Ectodermal cell (in vitro differentiated cells): ENCODE measurements at regions not wholly inside any gene's neighbourhood (a gene's known extent, or its start where the extent isn't known, plus 50 kb on each side); places are given as distances from the start of the nearest gene placed in this dataset.

Source experiments
- H3K27ac ChIP-seq: 2 replicates; pipeline ENCODE4 v1.7.0; 2013; ENCODE audit warnings: mild to moderate bottlenecking, low read depth, low read length; ENCODE audit not compliant: insufficient read depth, poor library complexity, severe bottlenecking
- H3K27me3 ChIP-seq: 2 replicates; pipeline ENCODE4 v1.7.0; 2013; ENCODE audit warnings: mild to moderate bottlenecking, low read length; ENCODE audit not compliant: insufficient read depth, control insufficient read depth, poor library complexity, severe bottlenecking
- H3K36me3 ChIP-seq: one replicate; pipeline ENCODE4 v1.7.0; 2013; ENCODE audit warnings: low read length; ENCODE audit not compliant: control insufficient read depth, insufficient read depth
- H3K4me1 ChIP-seq: one replicate; pipeline ENCODE4 v1.7.0; 2013; ENCODE audit warnings: low read length; ENCODE audit not compliant: control insufficient read depth, insufficient read depth
- H3K4me3 ChIP-seq: 2 replicates; pipeline ENCODE4 v1.7.0; 2013; ENCODE audit warnings: low read depth, low read length, control low read depth; ENCODE audit not compliant: insufficient read depth
- H3K9me3 ChIP-seq: 2 replicates; pipeline ENCODE4 v1.7.0; 2013; ENCODE audit warnings: mild to moderate bottlenecking, low read length, moderate library complexity; ENCODE audit not compliant: control insufficient read depth
- WGBS, 2 experiments: methylation state at CpG; one replicate each; pipeline ENCODE4 v1.1.7; 2013; ENCODE audit warnings: missing lambda C conversion rate in 2 of 2; 5-methylcytosine and 5-hydroxymethylcytosine counted together

DNA sequence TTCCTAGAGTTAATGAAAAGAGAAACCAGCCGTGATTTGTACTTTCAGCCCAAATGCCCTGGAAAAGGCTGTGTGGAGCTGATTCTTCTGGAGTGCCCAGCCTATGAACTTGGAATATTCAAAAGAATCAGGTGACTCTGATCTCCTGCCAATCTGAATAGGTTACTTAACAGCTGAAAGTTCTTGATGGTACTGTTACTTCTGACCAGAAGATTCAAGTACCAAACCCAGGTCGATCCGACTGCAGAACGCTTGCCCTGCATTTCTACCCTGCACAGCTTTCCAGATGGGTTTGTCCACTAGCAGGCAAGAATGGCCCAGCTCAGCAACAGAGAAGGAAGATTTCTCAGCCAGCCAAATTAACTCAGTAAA is 430.4 kb downstream of the PID1 start:
- Histone ChIP-seq H3K4me3 (no peak overlapping the region), H3K27ac (no peak overlapping the region), H3K36me3 (no peaks in the 10 kb centered on the region), H3K4me1 (no peaks in the 10 kb centered on the region), H3K27me3 (no peaks in the 10 kb centered on the region), H3K9me3 (no peaks in the 10 kb centered on the region)
- WGBS, 2 experiments: 93 to 94% methylated on average over 4 of the region's 4 CpGs

DNA sequence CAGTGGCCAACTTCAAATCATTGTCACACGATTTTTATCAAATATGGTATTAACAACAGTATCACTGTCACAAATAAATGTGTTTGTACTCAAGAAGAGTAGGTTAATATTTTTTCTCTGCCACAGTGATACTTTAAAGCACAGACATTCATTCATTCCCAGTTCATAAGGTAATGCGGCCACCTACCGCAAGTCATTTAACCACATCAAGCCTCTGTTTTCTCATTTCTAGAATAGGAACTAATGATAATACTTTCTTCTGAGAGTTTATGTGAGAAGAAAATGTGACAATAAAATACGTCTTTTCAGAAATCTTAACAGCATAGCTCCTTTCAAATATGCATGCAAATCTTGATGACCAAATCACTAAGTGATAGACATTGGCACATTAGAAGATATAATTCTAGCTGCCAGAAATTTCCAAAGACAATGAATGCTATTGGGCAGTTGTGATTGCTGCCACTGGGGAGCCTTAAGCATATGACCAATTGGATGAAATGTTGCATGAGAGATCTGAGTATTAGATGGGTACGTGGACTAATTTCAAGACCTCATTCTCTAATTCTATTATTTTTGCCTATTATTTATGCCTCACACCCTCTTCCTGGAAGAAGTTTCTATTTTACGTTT is 430.9 kb downstream of the PID1 start:
- Histone ChIP-seq H3K4me3 (no peak overlapping the region), H3K27me3 (no peaks in the 10 kb centered on the region), H3K9me3 (no peaks in the 10 kb centered on the region)

GRCh38 chr2:228839421-228839876 is 431.6 kb downstream of the PID1 start:
- no peak overlapping the region for H3K4me3 ChIP-seq
- no peaks in the 10 kb centered on the region for H3K4me1 ChIP-seq
- 84 to 92% methylated on average over 2 to 3 of the region's 3 CpGs for WGBS, 2 experiments
- H3K27me3 ChIP-seq: no peaks in the 10 kb centered on the region
- H3K36me3 ChIP-seq: no peaks in the 10 kb centered on the region
- H3K27ac ChIP-seq: no peak overlapping the region
- H3K9me3 ChIP-seq: no peaks in the 10 kb centered on the region

More for the DNA sequence above, 430.9 kb downstream of the PID1 start:
- Histone ChIP-seq H3K36me3 (no peaks in the 10 kb centered on the region), H3K4me1 (no peaks in the 10 kb centered on the region), H3K27ac (no peak overlapping the region)
- WGBS, 2 experiments: 88 to 90% methylated on average over 1 to 6 of the region's 6 CpGs

DNA sequence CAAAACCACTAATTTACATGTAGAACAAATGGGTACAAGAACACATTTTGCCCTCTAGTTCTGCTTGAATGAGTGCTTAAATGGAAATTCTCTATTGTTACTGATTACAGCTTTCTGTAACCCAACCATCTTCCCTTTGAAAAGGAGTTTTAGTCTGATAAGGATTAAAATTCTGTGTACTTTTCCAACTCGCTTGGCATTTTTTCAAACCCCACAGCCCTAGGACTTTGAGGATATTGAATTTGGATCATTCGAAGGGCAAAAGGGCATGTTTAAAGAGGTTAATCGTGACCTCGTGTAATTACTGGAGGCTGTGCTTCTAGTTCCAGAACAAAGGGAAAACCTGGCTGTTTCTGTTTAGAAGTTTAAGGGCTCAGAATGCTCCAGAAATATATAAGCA is 432.3 kb downstream of the PID1 start:
- Histone ChIP-seq H3K27me3 (no peaks in the 10 kb centered on the region), H3K36me3 (no peaks in the 10 kb centered on the region)
- WGBS, 2 experiments: 91 to 94% methylated on average over 4 of the region's 4 CpGs

DNA sequence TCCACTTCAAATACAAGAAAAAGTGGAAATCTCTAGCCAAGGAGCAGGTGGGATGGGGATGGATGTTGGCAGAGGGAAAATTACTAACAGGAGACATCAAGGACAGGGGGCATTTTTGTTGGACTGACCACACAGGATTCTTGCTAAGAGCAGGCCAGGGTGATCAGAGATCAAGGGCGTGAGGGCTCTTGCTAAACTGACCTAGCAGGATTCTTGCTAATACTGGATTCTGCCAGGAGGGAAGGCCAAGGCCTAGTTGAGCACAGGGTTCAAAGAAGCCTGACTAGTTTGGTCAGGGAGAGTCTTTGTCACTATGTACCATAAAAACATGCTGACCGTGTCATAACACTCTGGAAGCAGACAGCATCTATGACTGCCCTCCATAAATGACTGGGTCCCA is 442.7 kb downstream of the PID1 start:
- Histone ChIP-seq H3K36me3 (no peaks in the 10 kb centered on the region), H3K27ac (no peak overlapping the region), H3K9me3 (no peaks in the 10 kb centered on the region), H3K4me3 (no peak overlapping the region), H3K27me3 (no peaks in the 10 kb centered on the region), H3K4me1 (no peaks in the 10 kb centered on the region)
- 89 to 95% methylated on average over 2 of the region's 2 CpGs for WGBS, 2 experiments

More for the DNA sequence above, 432.3 kb downstream of the PID1 start:
- no peaks in the 10 kb centered on the region for H3K9me3 ChIP-seq
- H3K4me3 ChIP-seq: no peak overlapping the region
- no peak overlapping the region for H3K27ac ChIP-seq
- no peaks in the 10 kb centered on the region for H3K4me1 ChIP-seq

- no peak overlapping the region for H3K4me3 ChIP-seq
Measured at GRCh38 chr2:228827056-228827700, 443.9 kb downstream of the PID1 start.

GRCh38 chr2:228819701-228820100 is 451.4 kb downstream of the PID1 start:
- WGBS, 2 experiments: 70 to 86% methylated on average over 3 of the region's 3 CpGs
- Histone ChIP-seq H3K9me3 (no peaks in the 10 kb centered on the region), H3K36me3 (no peaks in the 10 kb centered on the region), H3K4me1 (no peaks in the 10 kb centered on the region), H3K27me3 (no peaks in the 10 kb centered on the region), H3K4me3 (no peak overlapping the region), H3K27ac (no peak overlapping the region)

More at GRCh38 chr2:228827056-228827700, 443.9 kb downstream of the PID1 start:
- H3K27ac ChIP-seq: no peak overlapping the region
- no peaks in the 10 kb centered on the region for H3K4me1 ChIP-seq
- no peaks in the 10 kb centered on the region for H3K9me3 ChIP-seq
- no peaks in the 10 kb centered on the region for H3K27me3 ChIP-seq
- H3K36me3 ChIP-seq: no peaks in the 10 kb centered on the region
- 92 to 95% methylated on average over 4 of the region's 4 CpGs for WGBS, 2 experiments

- H3K27ac ChIP-seq: no peak overlapping the region
- H3K4me1 ChIP-seq: no peaks in the 10 kb centered on the region
- H3K9me3 ChIP-seq: no peaks in the 10 kb centered on the region
- H3K36me3 ChIP-seq: no peaks in the 10 kb centered on the region
- no peaks in the 10 kb centered on the region for H3K27me3 ChIP-seq
- no peak overlapping the region for H3K4me3 ChIP-seq
- 92 to 99% methylated on average over 5 of the region's 5 CpGs for WGBS, 2 experiments
Measured at GRCh38 chr2:228802181-228803071, 468.7 kb downstream of the PID1 start.

- no peaks in the 10 kb centered on the region for H3K4me1 ChIP-seq
- H3K9me3 ChIP-seq: no peaks in the 10 kb centered on the region
- no peaks in the 10 kb centered on the region for H3K27me3 ChIP-seq
- WGBS, 2 experiments: 60 to 72% methylated on average over 2 of the region's 2 CpGs
- H3K4me3 ChIP-seq: no peak overlapping the region
- H3K36me3 ChIP-seq: no peaks in the 10 kb centered on the region
- no peak overlapping the region for H3K27ac ChIP-seq
Measured at GRCh38 chr2:228801451-228801850, 469.6 kb downstream of the PID1 start.

GRCh38 chr2:228799208-228799588 is 471.9 kb downstream of the PID1 start:
- Histone ChIP-seq H3K27me3 (no peaks in the 10 kb centered on the region), H3K27ac (no peak overlapping the region), H3K9me3 (no peaks in the 10 kb centered on the region), H3K4me3 (no peak overlapping the region), H3K4me1 (no peaks in the 10 kb centered on the region), H3K36me3 (no peaks in the 10 kb centered on the region)
- WGBS, 2 experiments: 89 to 95% methylated on average over 4 of the region's 4 CpGs
